Loucy (cell line): ENCODE measurements at regions not wholly inside any gene's neighbourhood (a gene's known extent, or its start where the extent isn't known, plus 50 kb on each side); places are given as distances from the start of the nearest gene placed in this dataset.

Experiments used
- CTCF ChIP-seq: fragments of 200-600 bp; sonication (generic); conservative IDR thresholded peaks from 2 replicates; pipeline ENCODE4 v1.5.1; 2014; ENCODE audit warnings: mild to moderate bottlenecking, antibody characterized with exemption, low read length
- EZH2phosphoT487 ChIP-seq: fragments of 200-600 bp; IDR thresholded peaks from 2 replicates; pipeline ENCODE4 v1.6.1; 2018; ENCODE audit warnings: antibody characterized with exemption, mild to moderate bottlenecking, moderate library complexity, borderline replicate concordance

GRCh38 chr2:217177720-217178119, 317.9 kb upstream of the TNP1 start:
- no peak for TF ChIP-seq CTCF
- no peak for TF ChIP-seq EZH2phosphoT487
